ENCODE measurements at regions not wholly inside any gene's neighbourhood (a gene's known extent, or its start where the extent isn't known, plus 50 kb on each side); places are given as distances from the start of the nearest gene placed in this dataset.
"Not testable (repeated sequence)": the region's sequence is repeated elsewhere in the genome, so short reads cannot be mapped to it uniquely, and the experiment has no call there.

DNA sequence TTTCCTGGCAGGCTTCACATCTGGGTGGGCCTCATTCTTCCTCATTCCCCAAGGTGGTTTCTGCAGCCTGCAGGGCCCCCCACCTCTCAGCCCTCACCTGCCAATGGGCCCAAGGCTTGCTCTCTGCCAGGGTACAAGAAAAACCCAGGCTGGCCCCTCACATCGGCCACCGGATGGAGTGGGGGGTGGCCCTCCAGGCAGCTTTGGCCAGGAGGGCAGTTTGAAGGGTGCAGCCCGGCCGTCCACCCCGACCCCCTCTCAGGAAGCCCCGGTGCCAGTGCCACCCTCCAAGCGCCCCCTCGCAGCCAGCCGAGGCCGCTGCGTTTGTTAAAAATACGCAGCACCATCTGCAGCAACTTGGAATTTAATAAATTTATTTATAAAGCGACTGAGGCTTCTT lies 196.7 kb downstream of the CTTN start:
- Histone ChIP-seq H3K27ac (ENCODE audit: low read length) (no peak overlapping the region), H3K9me3 (ENCODE audit: low read length) (no peaks in the 10 kb centered on the region), H2AFZ (ENCODE audit: low read length) (no peak overlapping the region), H3K9ac (ENCODE audit: low read length) (no peak overlapping the region), H3K9me2 (replicated peaks; ENCODE audit: insufficient read depth, low read length) (no peaks in the 10 kb centered on the region), H3K4me3 (ENCODE audit: low read length) (no peak overlapping the region), H3K4me1 (ENCODE audit: low read length) (no peaks in the 10 kb centered on the region), H3K36me3 (ENCODE audit: insufficient read depth, low read length) (no peaks in the 10 kb centered on the region), H3K79me2 (ENCODE audit: low read length) (no peaks in the 10 kb centered on the region), H3K4me2 (ENCODE audit: low read depth, low read length, poor library complexity, severe bottlenecking) (no peak overlapping the region), H3K27me3 (ENCODE audit: low read length) (no peaks in the 10 kb centered on the region), H4K20me1 (ENCODE audit: insufficient read depth, low read depth, low read length) (no peaks in the 10 kb centered on the region)
- DNase-seq: no peak

DNA sequence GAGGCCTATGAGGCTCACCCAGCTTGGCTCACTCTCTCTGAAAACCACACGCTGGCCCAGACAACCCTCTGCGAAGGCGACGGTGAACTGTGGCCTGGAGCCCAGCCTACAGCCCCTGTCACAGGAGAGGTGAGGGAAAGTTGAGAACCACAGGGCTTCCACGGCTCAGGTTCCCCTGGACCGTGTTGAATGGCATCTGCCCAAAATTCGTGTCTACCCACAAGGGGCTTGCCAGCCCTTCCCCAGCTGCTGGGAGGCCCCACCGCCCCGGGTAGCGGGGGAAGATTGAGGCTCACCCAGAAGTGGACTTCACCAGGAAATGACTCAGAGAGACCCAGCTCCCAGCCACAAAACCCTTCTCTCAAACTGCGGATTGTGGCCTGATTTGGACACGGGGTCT lies 197.1 kb downstream of the CTTN start:
- no peak overlapping the region for H3K4me3 ChIP-seq (ENCODE audit: low read length)
- no peak overlapping the region for H3K27ac ChIP-seq (ENCODE audit: low read length)
- H3K36me3 ChIP-seq (ENCODE audit: insufficient read depth, low read length): no peaks in the 10 kb centered on the region
- H3K4me2 ChIP-seq (ENCODE audit: low read depth, low read length, poor library complexity, severe bottlenecking): no peak overlapping the region
- no peak overlapping the region for H3K9ac ChIP-seq (ENCODE audit: low read length)
- H3K79me2 ChIP-seq (ENCODE audit: low read length): no peaks in the 10 kb centered on the region
- H3K4me1 ChIP-seq (ENCODE audit: low read length): no peaks in the 10 kb centered on the region
- H3K9me3 ChIP-seq (ENCODE audit: low read length): no peaks in the 10 kb centered on the region
- no peaks in the 10 kb centered on the region for H3K27me3 ChIP-seq (ENCODE audit: low read length)
- no peaks in the 10 kb centered on the region for H3K9me2 ChIP-seq (replicated peaks; ENCODE audit: insufficient read depth, low read length)
- H2AFZ ChIP-seq (ENCODE audit: low read length): no peak overlapping the region
- no peak for DNase-seq
- no peaks in the 10 kb centered on the region for H4K20me1 ChIP-seq (ENCODE audit: insufficient read depth, low read depth, low read length)

DNA sequence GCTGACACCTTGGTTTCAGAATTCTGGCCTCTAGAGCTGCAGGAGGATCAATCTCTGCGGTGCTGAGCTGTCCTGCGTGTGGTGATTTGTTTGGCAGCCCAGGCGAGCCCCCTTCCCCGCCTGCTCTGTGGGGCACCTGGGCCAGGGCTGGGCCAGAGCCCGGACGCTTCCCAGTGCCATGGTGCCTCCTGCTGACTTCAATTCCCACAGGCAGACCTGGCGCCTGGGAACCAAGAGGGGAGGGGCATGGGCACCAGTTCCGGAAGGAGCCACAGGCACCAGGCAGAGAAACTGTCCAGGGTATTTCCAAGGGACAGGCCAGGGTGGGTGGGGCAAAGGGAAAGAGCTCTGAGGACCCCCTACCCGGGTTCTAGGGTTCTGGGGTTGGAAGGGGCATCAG lies 197.8 kb downstream of the CTTN start:
- no peak for DNase-seq
- Histone ChIP-seq H2AFZ (ENCODE audit: low read length) (no peak overlapping the region), H3K9me3 (ENCODE audit: low read length) (no peaks in the 10 kb centered on the region), H3K79me2 (ENCODE audit: low read length) (no peaks in the 10 kb centered on the region), H3K27ac (ENCODE audit: low read length) (no peak overlapping the region), H4K20me1 (ENCODE audit: insufficient read depth, low read depth, low read length) (no peaks in the 10 kb centered on the region), H3K4me1 (ENCODE audit: low read length) (no peaks in the 10 kb centered on the region), H3K4me2 (ENCODE audit: low read depth, low read length, poor library complexity, severe bottlenecking) (no peak overlapping the region), H3K27me3 (ENCODE audit: low read length) (no peaks in the 10 kb centered on the region), H3K36me3 (ENCODE audit: insufficient read depth, low read length) (no peaks in the 10 kb centered on the region), H3K9me2 (replicated peaks; ENCODE audit: insufficient read depth, low read length) (no peaks in the 10 kb centered on the region), H3K9ac (ENCODE audit: low read length) (no peak overlapping the region), H3K4me3 (ENCODE audit: low read length) (no peak overlapping the region)

DNA sequence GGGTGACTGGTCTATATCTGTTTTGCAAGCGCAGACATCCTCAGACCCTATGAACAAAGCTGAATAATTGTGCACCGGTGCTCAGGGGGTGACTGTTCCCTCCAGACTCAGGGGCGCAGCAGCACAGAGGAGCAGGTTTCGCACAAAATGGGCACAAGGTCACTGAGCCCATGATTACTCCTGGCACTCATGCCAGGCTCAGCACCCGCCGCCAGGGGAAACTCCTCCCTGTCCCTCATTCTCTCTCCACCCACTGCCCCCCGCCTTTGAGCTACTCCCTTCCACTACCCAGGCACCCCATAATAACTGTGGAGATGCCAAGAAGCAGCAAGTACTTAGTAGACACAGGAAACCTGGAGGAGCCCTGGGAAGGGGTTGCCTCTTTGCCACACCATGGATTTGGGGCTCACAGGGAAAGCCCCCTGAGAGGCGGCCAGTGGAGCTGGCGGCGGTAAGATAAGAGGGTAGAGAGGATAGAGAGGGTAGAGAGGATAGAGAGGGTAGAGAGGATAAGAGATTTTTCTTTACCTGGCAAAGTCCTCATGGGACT lies 198.8 kb downstream of the CTTN start:
- Histone ChIP-seq H3K9me2 (replicated peaks; ENCODE audit: insufficient read depth, low read length) (no peaks in the 10 kb centered on the region), H3K9me3 (ENCODE audit: low read length) (no peaks in the 10 kb centered on the region), H3K27ac (ENCODE audit: low read length) (no peak overlapping the region), H3K36me3 (ENCODE audit: insufficient read depth, low read length) (no peaks in the 10 kb centered on the region), H3K4me3 (ENCODE audit: low read length) (no peak overlapping the region), H3K27me3 (ENCODE audit: low read length) (no peaks in the 10 kb centered on the region), H3K79me2 (ENCODE audit: low read length) (no peaks in the 10 kb centered on the region), H4K20me1 (ENCODE audit: insufficient read depth, low read depth, low read length) (no peaks in the 10 kb centered on the region), H2AFZ (ENCODE audit: low read length) (no peak overlapping the region), H3K4me1 (ENCODE audit: low read length) (no peaks in the 10 kb centered on the region), H3K4me2 (ENCODE audit: low read depth, low read length, poor library complexity, severe bottlenecking) (no peak overlapping the region), H3K9ac (ENCODE audit: low read length) (no peak overlapping the region)
- no peak for DNase-seq

DNA sequence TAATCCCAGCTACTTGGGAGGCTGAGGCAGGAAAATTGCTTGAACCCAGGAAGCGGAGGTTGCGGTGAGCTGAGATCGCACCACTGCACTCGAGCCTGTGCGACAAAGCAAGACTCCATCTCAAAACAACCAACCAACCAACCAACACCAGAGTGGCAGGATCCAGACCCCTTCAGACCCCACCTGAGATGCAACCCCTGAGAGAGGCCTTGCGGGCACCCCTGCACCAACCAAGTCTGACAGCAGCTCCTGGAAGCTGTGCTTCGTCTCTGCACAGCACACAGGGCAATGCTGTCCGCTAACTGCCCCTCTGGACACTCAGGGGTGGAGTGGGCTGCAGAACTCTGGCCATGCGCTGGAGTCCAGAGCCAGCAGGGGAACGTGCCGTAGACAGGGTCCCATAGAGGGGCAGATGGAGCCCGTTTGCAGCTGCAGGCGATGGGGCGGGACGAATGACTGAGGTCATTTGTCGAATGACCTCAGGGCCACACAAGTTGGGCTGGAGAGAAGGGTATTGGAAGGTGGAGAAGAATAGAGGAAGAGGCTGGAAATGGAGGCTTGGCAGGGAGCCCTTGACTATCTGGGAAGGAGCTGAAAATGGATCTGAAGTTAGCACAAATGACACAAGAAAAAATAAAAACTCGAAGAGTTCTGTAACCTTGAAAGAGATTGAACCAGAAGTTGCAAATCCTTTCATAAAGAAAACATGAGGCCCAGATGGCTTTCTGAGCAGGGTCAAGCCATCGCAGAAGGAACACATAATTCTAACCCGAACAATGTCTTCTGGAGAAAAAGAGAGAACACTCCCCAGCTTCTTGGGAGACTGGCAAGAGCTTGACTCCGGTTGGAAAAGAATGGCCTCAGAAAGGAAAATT lies 199.7 kb downstream of the CTTN start:
- no peak overlapping the region for H3K4me2 ChIP-seq (ENCODE audit: low read depth, low read length, poor library complexity, severe bottlenecking)
- no peaks in the 10 kb centered on the region for H3K9me2 ChIP-seq (replicated peaks; ENCODE audit: insufficient read depth, low read length)
- H3K9me3 ChIP-seq (ENCODE audit: low read length): no peaks in the 10 kb centered on the region
- H3K27ac ChIP-seq (ENCODE audit: low read length): no peak overlapping the region
- H3K4me1 ChIP-seq (ENCODE audit: low read length): peaks cover 2% of the 10 kb centered on the region
- H3K36me3 ChIP-seq (ENCODE audit: insufficient read depth, low read length): no peaks in the 10 kb centered on the region
- H3K9ac ChIP-seq (ENCODE audit: low read length): no peak overlapping the region
- no peaks in the 10 kb centered on the region for H3K27me3 ChIP-seq (ENCODE audit: low read length)
- H3K4me3 ChIP-seq (ENCODE audit: low read length): no peak overlapping the region
- H2AFZ ChIP-seq (ENCODE audit: low read length): no peak overlapping the region
- no peaks in the 10 kb centered on the region for H4K20me1 ChIP-seq (ENCODE audit: insufficient read depth, low read depth, low read length)
- no peak for DNase-seq
- H3K79me2 ChIP-seq (ENCODE audit: low read length): no peaks in the 10 kb centered on the region

DNA sequence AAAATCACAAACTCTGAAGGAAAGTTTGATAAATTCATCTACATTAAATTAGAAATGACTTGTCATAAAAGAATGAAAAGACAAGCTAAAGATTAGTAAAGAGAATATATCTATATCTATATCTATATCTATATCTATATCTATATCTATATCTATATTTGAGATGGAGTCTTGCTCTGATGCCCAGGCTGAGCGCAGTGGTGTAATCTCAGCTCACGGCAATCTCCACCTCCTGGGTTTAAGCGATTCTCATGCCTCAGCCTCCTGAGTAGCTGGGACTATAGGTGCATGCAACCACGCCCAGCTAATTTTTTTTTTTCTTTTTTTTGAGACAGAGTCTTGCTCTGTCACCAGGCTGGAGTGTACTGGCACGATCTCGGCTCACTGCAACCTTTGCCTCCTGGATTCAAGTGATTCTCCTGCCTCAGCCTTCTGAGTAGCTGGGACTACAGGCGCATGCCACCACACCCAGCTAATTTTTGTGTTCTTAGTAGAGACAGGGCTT lies 202.6 kb downstream of the CTTN start:
- H3K27me3 ChIP-seq (ENCODE audit: low read length); H3K79me2 ChIP-seq (ENCODE audit: low read length); H3K4me2 ChIP-seq (ENCODE audit: low read depth, low read length, poor library complexity, severe bottlenecking); H3K27ac ChIP-seq (ENCODE audit: low read length); H3K9me3 ChIP-seq (ENCODE audit: low read length); H4K20me1 ChIP-seq (ENCODE audit: insufficient read depth, low read depth, low read length); H2AFZ ChIP-seq (ENCODE audit: low read length); H3K36me3 ChIP-seq (ENCODE audit: insufficient read depth, low read length); H3K9me2 ChIP-seq (replicated peaks; ENCODE audit: insufficient read depth, low read length); DNase-seq; H3K9ac ChIP-seq (ENCODE audit: low read length); H3K4me3 ChIP-seq (ENCODE audit: low read length): not testable (repeated sequence)
- H3K4me1 ChIP-seq (ENCODE audit: low read length): peaks cover 20% of the 10 kb centered on the region

DNA sequence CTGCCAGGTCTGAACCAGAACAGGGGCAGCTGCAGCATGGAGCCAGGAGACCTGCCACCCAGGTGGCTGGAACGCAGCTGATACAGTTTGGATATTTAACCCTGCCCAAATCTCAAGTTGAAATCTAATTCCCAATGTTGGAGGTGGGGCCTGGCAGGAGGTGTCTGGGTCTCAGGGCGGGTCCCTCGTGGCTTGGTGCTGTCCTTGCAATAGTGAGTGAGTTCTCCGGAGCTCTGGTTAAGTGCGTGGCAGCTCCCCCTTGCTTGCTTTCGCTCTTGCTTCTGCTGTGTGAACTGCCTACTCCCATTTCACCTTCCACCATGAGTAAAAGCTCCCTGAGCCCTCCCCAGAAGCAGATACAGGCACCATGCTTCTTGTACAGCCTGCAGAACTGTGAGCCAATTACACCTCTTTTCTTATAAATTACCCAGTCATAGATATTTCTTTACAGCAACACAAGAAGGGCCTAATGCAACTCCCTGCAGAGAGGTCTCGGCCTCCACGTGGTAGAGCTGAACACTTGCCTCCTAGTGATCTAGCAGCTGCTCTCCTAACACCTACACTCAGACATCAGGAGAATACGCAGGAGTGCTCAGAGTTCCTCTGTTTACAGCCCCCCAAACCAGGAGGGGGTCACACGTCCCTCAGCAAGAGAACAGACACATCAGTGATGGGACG lies 203.7 kb downstream of the CTTN start:
- no peak for DNase-seq
- H3K36me3 ChIP-seq (ENCODE audit: insufficient read depth, low read length): no peaks in the 10 kb centered on the region
- H3K9ac ChIP-seq (ENCODE audit: low read length): no peak overlapping the region
- no peak overlapping the region for H3K27ac ChIP-seq (ENCODE audit: low read length)
- H3K79me2 ChIP-seq (ENCODE audit: low read length): no peaks in the 10 kb centered on the region
- no peaks in the 10 kb centered on the region for H4K20me1 ChIP-seq (ENCODE audit: insufficient read depth, low read depth, low read length)
- H3K4me1 ChIP-seq (ENCODE audit: low read length): peaks cover 20% of the 10 kb centered on the region
- no peaks in the 10 kb centered on the region for H3K9me3 ChIP-seq (ENCODE audit: low read length)
- no peak overlapping the region for H3K4me3 ChIP-seq (ENCODE audit: low read length)
- H2AFZ ChIP-seq (ENCODE audit: low read length): no peak overlapping the region
- no peaks in the 10 kb centered on the region for H3K9me2 ChIP-seq (replicated peaks; ENCODE audit: insufficient read depth, low read length)
- no peak overlapping the region for H3K4me2 ChIP-seq (ENCODE audit: low read depth, low read length, poor library complexity, severe bottlenecking)
- H3K27me3 ChIP-seq (ENCODE audit: low read length): no peaks in the 10 kb centered on the region

DNA sequence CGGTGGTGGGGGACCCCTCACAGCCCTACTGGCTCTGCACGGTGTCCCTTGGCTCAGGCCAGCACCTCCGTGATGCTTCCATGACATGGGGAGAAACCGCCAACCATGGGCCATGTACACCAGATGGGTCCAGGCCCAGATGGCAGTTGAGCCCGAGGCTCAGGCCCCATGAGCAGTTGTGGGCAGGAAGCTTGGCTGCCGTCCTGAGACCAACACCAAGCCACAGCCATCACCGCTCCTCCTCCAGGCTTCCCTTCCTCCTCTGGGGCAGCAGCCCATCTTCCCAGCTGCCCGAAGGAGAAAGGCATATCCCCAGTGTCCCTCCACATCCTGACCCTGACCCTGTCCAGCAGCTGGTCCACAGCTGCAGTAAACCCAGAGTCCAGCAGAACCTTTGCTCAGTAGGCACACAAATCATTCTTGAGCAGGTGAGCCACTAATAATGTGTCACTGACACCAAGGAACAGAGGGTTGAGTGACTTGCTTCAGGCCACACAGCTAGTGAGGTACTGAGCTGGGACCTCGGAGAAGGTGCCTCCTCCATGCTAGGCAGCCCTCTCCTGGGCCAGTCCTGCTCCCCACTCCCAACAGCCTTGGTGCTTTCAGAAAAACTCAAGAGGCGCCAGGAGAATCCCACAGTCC lies 204.9 kb downstream of the CTTN start:
- H3K9me3 ChIP-seq (ENCODE audit: low read length): no peaks in the 10 kb centered on the region
- H3K4me1 ChIP-seq (ENCODE audit: low read length): peaks cover 20% of the 10 kb centered on the region
- no peak overlapping the region for H3K27ac ChIP-seq (ENCODE audit: low read length)
- H3K27me3 ChIP-seq (ENCODE audit: low read length): no peaks in the 10 kb centered on the region
- H3K9ac ChIP-seq (ENCODE audit: low read length): no peak overlapping the region
- H3K9me2 ChIP-seq (replicated peaks; ENCODE audit: insufficient read depth, low read length): no peaks in the 10 kb centered on the region
- no peak for DNase-seq
- H3K4me2 ChIP-seq (ENCODE audit: low read depth, low read length, poor library complexity, severe bottlenecking): peak overlapping the region; percentile 53
- no peaks in the 10 kb centered on the region for H4K20me1 ChIP-seq (ENCODE audit: insufficient read depth, low read depth, low read length)
- no peaks in the 10 kb centered on the region for H3K36me3 ChIP-seq (ENCODE audit: insufficient read depth, low read length)
- no peak overlapping the region for H2AFZ ChIP-seq (ENCODE audit: low read length)
- H3K79me2 ChIP-seq (ENCODE audit: low read length): no peaks in the 10 kb centered on the region
- H3K4me3 ChIP-seq (ENCODE audit: low read length): no peak overlapping the region

Measured in Karpas-422 (cell line).